DND-41 (cell line): ENCODE measurements at regions not wholly inside any gene's neighbourhood (a gene's known extent, or its start where the extent isn't known, plus 50 kb on each side); places are given as distances from the start of the nearest gene placed in this dataset.

Experiments
- ATAC-seq: fragments of 200-7000 bp; cut with Tn5 transposase; 3 replicates; pipeline ENCODE4 v1.9.1; 2021; ENCODE audit warnings: low read depth; ENCODE audit not compliant: insufficient read depth
- DNase-seq: peaks from one replicate; pipeline ENCODE4 v3.0.0-alpha.2; 2020
- H2AFZ ChIP-seq: 2 replicates; pipeline ENCODE4 v1.6.0; 2012; ENCODE audit warnings: low read depth, low read length
- H3K27ac ChIP-seq: 2 replicates; pipeline ENCODE4 v1.5.1; 2012; ENCODE audit warnings: low read length, inconsistent platforms
- H3K27me3 ChIP-seq: fragments of 200-600 bp; sonication (generic); 2 replicates; pipeline ENCODE4 v1.6.0; 2012; ENCODE audit warnings: low read length, mild to moderate bottlenecking, inconsistent platforms; ENCODE audit not compliant: insufficient read depth, poor library complexity
- H3K36me3 ChIP-seq: 2 replicates; pipeline ENCODE4 v1.5.1; 2012; ENCODE audit warnings: low read length, inconsistent platforms; ENCODE audit not compliant: insufficient read depth
- H3K4me1 ChIP-seq: 2 replicates; pipeline ENCODE4 v1.5.1; 2012; ENCODE audit warnings: mild to moderate bottlenecking, low read length; ENCODE audit not compliant: insufficient read depth
- H3K4me2 ChIP-seq: 2 replicates; pipeline ENCODE4 v1.6.0; 2012; ENCODE audit warnings: mild to moderate bottlenecking, moderate library complexity, low read length, inconsistent platforms; ENCODE audit not compliant: insufficient read depth
- H3K4me3 ChIP-seq, 2 experiments: fragments of 200-600 bp in 1 of 2; shearing (Covaris generic) in 1 of 2; 2 replicates each; pipeline ENCODE4 v1.5.1; 2012 to 2016; ENCODE audit warnings: inconsistent platforms in 2 of 2, low read length in 2 of 2, mild to moderate bottlenecking in 2 of 2, low read depth in 1 of 2, moderate library complexity in 1 of 2
- H3K79me2 ChIP-seq: 2 replicates; pipeline ENCODE4 v1.6.0; 2012; ENCODE audit warnings: low read length, inconsistent platforms; ENCODE audit not compliant: insufficient read depth
- H3K9ac ChIP-seq: 2 replicates; pipeline ENCODE4 v1.6.0; 2012; ENCODE audit warnings: low read depth, mild to moderate bottlenecking, inconsistent platforms, low read length, moderate library complexity
- H3K9me3 ChIP-seq: 2 replicates; pipeline ENCODE4 v1.5.1; 2012; ENCODE audit warnings: low read length, moderate library complexity, mild to moderate bottlenecking, inconsistent platforms; ENCODE audit not compliant: insufficient read depth, severe bottlenecking
- H4K20me1 ChIP-seq: 2 replicates; pipeline ENCODE4 v1.6.0; 2012; ENCODE audit warnings: low read length; ENCODE audit not compliant: insufficient read depth
- EZH2 ChIP-seq: IDR thresholded peaks from 3 replicates; pipeline ENCODE4 v1.6.1; 2012; ENCODE audit warnings: borderline replicate concordance, low read depth, mild to moderate bottlenecking, moderate library complexity, low read length, inconsistent platforms; ENCODE audit not compliant: severe bottlenecking
- TF ChIP-seq, protein P1 (sequence below): IDR thresholded peaks from 2 replicates; pipeline ENCODE4 v1.5.1; 2012; ENCODE audit warnings: borderline replicate concordance, low read length, moderate library complexity, mild to moderate bottlenecking; ENCODE audit not compliant: poor library complexity, severe bottlenecking; ENCODE audit errors: extremely low read depth

DNA sequence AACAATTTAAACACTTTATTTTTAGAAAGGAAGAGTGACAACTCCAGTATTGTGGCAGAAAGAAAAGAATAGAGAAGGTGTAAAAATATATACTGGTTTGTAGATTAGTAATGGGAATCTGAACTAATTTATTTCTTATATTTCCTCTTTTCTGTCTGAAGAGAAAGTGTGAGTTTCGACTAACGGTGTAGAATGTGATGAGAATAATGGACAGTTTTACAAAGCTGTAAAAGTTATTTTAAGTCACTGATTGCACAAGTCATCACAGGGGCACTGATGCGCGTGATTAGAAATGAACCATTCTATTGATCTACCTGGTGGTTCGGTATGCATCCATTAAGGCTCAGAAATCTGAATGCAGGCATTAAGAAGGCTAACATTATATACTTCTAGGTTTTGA, 158.5 kb upstream of the ATXN7L3B start:
- no peaks in the 10 kb centered on the region for H3K36me3 ChIP-seq
- H2AFZ ChIP-seq = no peak overlapping the region
- no peak overlapping the region for H3K4me2 ChIP-seq
- H3K79me2 ChIP-seq = no peaks in the 10 kb centered on the region
- no peaks in the 10 kb centered on the region for H4K20me1 ChIP-seq
- no peak for TF ChIP-seq EZH2
- TF ChIP-seq, protein P1, sequence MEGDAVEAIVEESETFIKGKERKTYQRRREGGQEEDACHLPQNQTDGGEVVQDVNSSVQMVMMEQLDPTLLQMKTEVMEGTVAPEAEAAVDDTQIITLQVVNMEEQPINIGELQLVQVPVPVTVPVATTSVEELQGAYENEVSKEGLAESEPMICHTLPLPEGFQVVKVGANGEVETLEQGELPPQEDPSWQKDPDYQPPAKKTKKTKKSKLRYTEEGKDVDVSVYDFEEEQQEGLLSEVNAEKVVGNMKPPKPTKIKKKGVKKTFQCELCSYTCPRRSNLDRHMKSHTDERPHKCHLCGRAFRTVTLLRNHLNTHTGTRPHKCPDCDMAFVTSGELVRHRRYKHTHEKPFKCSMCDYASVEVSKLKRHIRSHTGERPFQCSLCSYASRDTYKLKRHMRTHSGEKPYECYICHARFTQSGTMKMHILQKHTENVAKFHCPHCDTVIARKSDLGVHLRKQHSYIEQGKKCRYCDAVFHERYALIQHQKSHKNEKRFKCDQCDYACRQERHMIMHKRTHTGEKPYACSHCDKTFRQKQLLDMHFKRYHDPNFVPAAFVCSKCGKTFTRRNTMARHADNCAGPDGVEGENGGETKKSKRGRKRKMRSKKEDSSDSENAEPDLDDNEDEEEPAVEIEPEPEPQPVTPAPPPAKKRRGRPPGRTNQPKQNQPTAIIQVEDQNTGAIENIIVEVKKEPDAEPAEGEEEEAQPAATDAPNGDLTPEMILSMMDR = no peak
- no peaks in the 10 kb centered on the region for H3K9me3 ChIP-seq
- H3K27ac ChIP-seq = no peak overlapping the region
- DNase-seq = no peak
- H3K27me3 ChIP-seq = no peaks in the 10 kb centered on the region
- no peak overlapping the region for H3K9ac ChIP-seq
- no peak for ATAC-seq
- no peak overlapping the region for H3K4me3 ChIP-seq
- no peaks in the 10 kb centered on the region for H3K4me1 ChIP-seq

DNA sequence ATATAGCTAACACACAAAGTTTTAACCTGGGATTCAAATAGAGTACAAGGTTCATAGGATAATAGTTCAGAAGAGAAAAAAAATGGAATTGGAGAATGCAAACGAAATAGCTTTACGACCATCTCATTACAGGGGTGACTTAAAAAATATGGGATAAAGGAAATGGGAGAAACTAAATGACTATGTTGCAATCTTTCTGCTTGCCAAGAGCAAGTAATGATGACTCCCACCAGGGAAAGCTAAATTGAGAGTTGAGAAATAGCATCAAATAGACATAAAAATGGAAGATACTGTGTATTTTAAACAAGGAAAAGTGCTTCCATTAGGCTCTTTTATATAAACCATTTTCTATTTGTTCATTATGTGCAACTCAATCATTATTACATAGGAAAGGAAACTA, 155.7 kb upstream of the ATXN7L3B start:
- Histone ChIP-seq H3K79me2 (no peaks in the 10 kb centered on the region), H4K20me1 (no peaks in the 10 kb centered on the region), H3K27me3 (no peaks in the 10 kb centered on the region), H3K36me3 (no peaks in the 10 kb centered on the region), H3K4me3 (no peak overlapping the region), H3K9me3 (no peaks in the 10 kb centered on the region), H3K9ac (no peak overlapping the region), H3K4me2 (no peak overlapping the region), H2AFZ (no peak overlapping the region), H3K4me1 (no peaks in the 10 kb centered on the region), H3K27ac (no peak overlapping the region)
- no peak for DNase-seq
- no peak for ATAC-seq
- TF ChIP-seq, protein P1 = no peak
- TF ChIP-seq EZH2 = no peak

DNA sequence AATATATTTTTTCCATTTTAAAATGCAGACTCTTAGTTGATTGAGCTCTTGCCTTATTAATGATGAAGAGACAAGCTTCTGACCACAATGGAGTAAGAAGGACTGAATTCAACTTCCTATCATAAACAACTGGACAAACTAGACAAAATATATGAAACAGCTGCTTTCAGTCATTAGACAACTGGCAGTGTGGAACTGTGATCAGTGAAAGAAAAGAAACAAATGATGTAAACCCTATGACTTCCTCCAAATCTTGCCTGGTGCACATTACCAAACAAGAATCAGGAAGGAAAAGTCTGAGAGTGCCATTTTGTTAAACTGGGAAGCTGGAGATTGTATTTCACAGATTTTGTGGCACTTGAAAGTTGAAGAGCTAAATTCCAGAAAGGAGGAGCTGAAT, 154.7 kb upstream of the ATXN7L3B start:
- no peak for TF ChIP-seq EZH2
- TF ChIP-seq, protein P1 = no peak
- no peaks in the 10 kb centered on the region for H3K4me1 ChIP-seq
- H4K20me1 ChIP-seq = no peaks in the 10 kb centered on the region
- H3K9ac ChIP-seq = no peak overlapping the region
- no peak for DNase-seq
- H3K36me3 ChIP-seq = no peaks in the 10 kb centered on the region
- no peak overlapping the region for H3K27ac ChIP-seq
- no peak overlapping the region for H3K4me2 ChIP-seq
- no peaks in the 10 kb centered on the region for H3K9me3 ChIP-seq
- no peak overlapping the region for H3K4me3 ChIP-seq
- H3K79me2 ChIP-seq = no peaks in the 10 kb centered on the region
- no peak overlapping the region for H2AFZ ChIP-seq
- ATAC-seq = no peak
- H3K27me3 ChIP-seq = no peaks in the 10 kb centered on the region

DNA sequence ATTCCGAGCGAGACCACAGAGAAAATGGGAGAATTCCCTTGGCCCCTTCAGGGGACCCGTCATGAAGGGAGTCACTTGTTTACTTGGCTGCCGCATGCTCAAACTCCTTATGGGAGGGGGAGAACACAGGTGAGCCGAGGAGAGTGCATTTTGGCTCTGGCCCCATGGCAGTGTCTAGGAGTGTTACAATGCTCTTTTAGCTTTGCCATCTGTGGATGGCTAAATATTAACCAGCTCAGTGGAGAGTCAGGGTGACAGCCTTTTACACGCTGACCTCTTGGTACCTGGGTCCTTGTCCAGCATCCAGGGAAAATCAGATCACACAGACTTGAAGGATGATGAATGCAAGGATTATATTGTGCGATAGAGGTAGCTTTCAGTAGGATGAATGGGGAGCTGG, 146.4 kb upstream of the ATXN7L3B start:
- TF ChIP-seq EZH2 = no peak
- TF ChIP-seq, protein P1 = no peak
- no peak overlapping the region for H2AFZ ChIP-seq
- DNase-seq (no peak), ATAC-seq (no peak)
- H3K27ac ChIP-seq = no peak overlapping the region
- no peak overlapping the region for H3K9ac ChIP-seq
- H3K36me3 ChIP-seq = no peaks in the 10 kb centered on the region
- no peaks in the 10 kb centered on the region for H4K20me1 ChIP-seq
- no peak overlapping the region for H3K4me2 ChIP-seq
- no peak overlapping the region for H3K4me3 ChIP-seq
- H3K79me2 ChIP-seq = no peaks in the 10 kb centered on the region
- no peaks in the 10 kb centered on the region for H3K9me3 ChIP-seq
- no peaks in the 10 kb centered on the region for H3K4me1 ChIP-seq
- H3K27me3 ChIP-seq = no peaks in the 10 kb centered on the region
